Mammary epithelial cell (primary cell): ENCODE measurements at regions not wholly inside any gene's neighbourhood (a gene's known extent, or its start where the extent isn't known, plus 50 kb on each side); places are given as distances from the start of the nearest gene placed in this dataset.

Experiments used
- CTCF ChIP-seq, 2 donors: IDR thresholded peaks in 1 of 2; conservative IDR thresholded peaks in 1 of 2; 2 replicates each; pipeline ENCODE4 v1.5.1; 2011 to 2012; ENCODE audit warnings: inconsistent platforms in 2 of 2, low read length in 2 of 2, mild to moderate bottlenecking in 2 of 2, control low read depth in 1 of 2, low read depth in 1 of 2; ENCODE audit not compliant: insufficient read depth in 1 of 2; ENCODE audit errors: extremely low read depth in 1 of 2
- EZH2 ChIP-seq: IDR thresholded peaks from 2 replicates; pipeline ENCODE4 v1.6.1; 2012; ENCODE audit warnings: low read length, inconsistent platforms, borderline replicate concordance

DNA sequence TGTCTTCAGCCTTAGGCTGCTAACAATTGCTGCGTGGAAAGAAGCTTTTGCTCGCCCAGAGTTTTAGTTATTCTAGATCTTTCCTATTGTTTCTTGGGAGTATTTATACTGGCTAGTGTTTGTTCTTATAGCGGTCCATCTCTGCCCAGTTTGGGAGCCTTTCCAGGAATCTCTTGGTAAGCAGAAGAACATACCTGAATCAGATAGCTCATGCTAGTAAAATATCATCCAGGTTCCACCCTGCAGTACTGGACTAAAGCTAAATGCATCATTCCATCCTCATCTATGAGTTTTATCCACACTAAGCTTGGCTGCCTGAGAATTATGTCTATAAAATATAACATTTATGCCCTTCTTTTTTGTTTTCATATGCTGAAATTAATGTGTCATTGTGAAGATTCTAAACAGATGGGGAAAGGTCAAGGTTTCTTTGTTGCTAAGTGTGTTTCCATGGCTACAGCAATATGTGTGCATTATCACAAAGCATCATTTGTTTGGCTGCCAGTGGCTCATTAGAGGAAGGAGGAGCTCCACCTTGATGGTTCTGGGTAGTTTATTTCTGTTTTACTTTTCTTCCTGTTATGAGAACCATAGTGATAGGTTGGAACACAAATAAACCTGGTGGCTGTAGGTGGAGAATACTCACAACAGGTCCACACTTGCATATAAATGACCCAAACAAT lies 182.8 kb downstream of the PIK3C3 start:
- no peak for TF ChIP-seq CTCF (conservative IDR thresholded peaks at IDR 0.05 in 1 of 2, IDR thresholded peaks at IDR 0.05 in 1 of 2; ENCODE audit: extremely low read depth in 1 of 2, insufficient read depth in 1 of 2, low read depth in 1 of 2, low read length in 2 of 2)
- no peak for TF ChIP-seq EZH2
